CD8-positive, alpha-beta memory T cell (primary cell): ENCODE measurements at regions not wholly inside any gene's neighbourhood (a gene's known extent, or its start where the extent isn't known, plus 50 kb on each side); places are given as distances from the start of the nearest gene placed in this dataset.

Experiments
- CTCF ChIA-PET: fragments of 350-600 bp; sonication (Branson Sonifier 250); formaldehyde crosslinking; loops from one replicate; lab custom pipeline; 2021; ENCODE audit warnings: antibody characterized with exemption; lab: Charles Lee
- POLR2A ChIA-PET: fragments of 350-600 bp; sonication (Branson Sonifier 250); formaldehyde crosslinking; loops from one replicate; lab custom pipeline; 2021; ENCODE audit warnings: antibody characterized with exemption; lab: Charles Lee
- DNase-seq, 5 donors: peaks; one replicate each; pipeline versions ENCODE4 v3.0.0 to v3.0.0-alpha.2; 2020 to 2022; ENCODE audit warnings: mixed read lengths in 1 of 5
- H3K27ac ChIP-seq: one replicate; pipeline ENCODE4 v1.7.0; 2013; ENCODE audit warnings: low read depth, mild to moderate bottlenecking, low read length, moderate library complexity
- H3K27me3 ChIP-seq: 2 replicates; pipeline ENCODE4 v1.7.0; 2013; ENCODE audit warnings: low read length, mild to moderate bottlenecking; ENCODE audit not compliant: insufficient read depth, poor library complexity, severe bottlenecking
- H3K36me3 ChIP-seq: 2 replicates; pipeline ENCODE4 v1.7.0; 2013; ENCODE audit warnings: mild to moderate bottlenecking, low read length, moderate library complexity; ENCODE audit not compliant: insufficient read depth
- H3K4me1 ChIP-seq: 2 replicates; pipeline ENCODE4 v1.7.0; 2013; ENCODE audit warnings: mild to moderate bottlenecking, low read length, moderate library complexity; ENCODE audit not compliant: insufficient read depth
- H3K4me3 ChIP-seq: 2 replicates; pipeline ENCODE4 v1.7.0; 2013; ENCODE audit warnings: mild to moderate bottlenecking, low read length
- H3K9me3 ChIP-seq: 2 replicates; pipeline ENCODE4 v1.7.0; 2013; ENCODE audit warnings: mild to moderate bottlenecking, low read length
- H3K27ac Mint-ChIP-seq, 8 donors: one replicate each; pipeline ENCODE4 v1.8.0; 2020 to 2021; ENCODE audit warnings: mixed read lengths in 8 of 8, mild to moderate bottlenecking in 6 of 8, inconsistent platforms in 3 of 8, moderate library complexity in 3 of 8
- H3K27me3 Mint-ChIP-seq, 2 donors: one replicate each; pipeline ENCODE4 v1.8.0; 2020 to 2021; ENCODE audit warnings: mixed read lengths in 2 of 2, mild to moderate bottlenecking in 1 of 2, moderate library complexity in 1 of 2
- H3K36me3 Mint-ChIP-seq, 3 donors: one replicate each; pipeline ENCODE4 v1.8.0; 2020 to 2021; ENCODE audit warnings: mixed read lengths in 3 of 3, inconsistent platforms in 1 of 3, mild to moderate bottlenecking in 1 of 3
- H3K4me1 Mint-ChIP-seq, 3 donors: one replicate each; pipeline ENCODE4 v1.8.0; 2020 to 2021; ENCODE audit warnings: mixed read lengths in 3 of 3, inconsistent platforms in 1 of 3, mild to moderate bottlenecking in 1 of 3
- H3K4me3 Mint-ChIP-seq, 7 donors: one replicate each; pipeline ENCODE4 v1.8.0; 2020 to 2021; ENCODE audit warnings: mixed read lengths in 7 of 7, mild to moderate bottlenecking in 6 of 7, moderate library complexity in 4 of 7, inconsistent platforms in 2 of 7
- H3K9me3 Mint-ChIP-seq, 5 donors: one replicate each; pipeline ENCODE4 v1.8.0; 2020 to 2022; ENCODE audit warnings: mixed read lengths in 5 of 5, mild to moderate bottlenecking in 3 of 5, moderate library complexity in 2 of 5, inconsistent platforms in 1 of 5

- peaks cover 0 to 3% (median 0%) of the 10 kb centered on the region in 3 donors for H3K4me1 Mint-ChIP-seq
- H3K27ac Mint-ChIP-seq = peak overlapping the region in 1 of 8 donors; percentile 17
- no peak overlapping the region for H3K27ac ChIP-seq
- no peak for DNase-seq
- H3K4me3 Mint-ChIP-seq = no peak overlapping the region
- peaks cover 0 to 19% (median 2%) of the 10 kb centered on the region in 3 donors for H3K36me3 Mint-ChIP-seq
- H3K36me3 ChIP-seq = no peaks in the 10 kb centered on the region
- H3K4me3 ChIP-seq = no peak overlapping the region
- H3K4me1 ChIP-seq = no peaks in the 10 kb centered on the region
- H3K27me3 Mint-ChIP-seq = no peaks in the 10 kb centered on the region
- peaks cover 0 to 10% (median 0%) of the 10 kb centered on the region in 5 donors for H3K9me3 Mint-ChIP-seq
- H3K27me3 ChIP-seq = no peaks in the 10 kb centered on the region
- ChIA-PET POLR2A (no interaction called here), CTCF (no interaction called here)
- H3K9me3 ChIP-seq = no peaks in the 10 kb centered on the region
Measured at GRCh38 chr10:7015457-7015856, 395.4 kb downstream of the SFMBT2 start.

DNA sequence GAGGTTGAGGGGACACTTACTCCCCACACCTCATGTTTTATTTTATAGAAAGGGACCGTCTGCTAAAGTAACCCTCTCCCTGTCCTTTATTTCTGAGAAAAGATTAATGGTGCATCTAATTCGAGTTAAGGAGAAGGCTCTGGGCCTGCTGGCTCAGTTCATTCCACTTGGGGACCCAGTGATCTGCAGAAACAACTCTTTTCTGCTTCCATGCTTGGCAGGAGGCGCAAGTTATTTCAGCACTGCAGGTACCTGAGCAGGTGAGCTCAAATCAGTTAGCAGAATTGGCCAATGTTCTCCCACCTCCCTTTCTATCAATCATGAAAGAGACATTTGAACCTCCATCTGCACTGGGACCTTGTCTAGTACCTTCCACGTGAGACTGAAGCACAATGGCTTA, 396.1 kb downstream of the SFMBT2 start:
- CTCF ChIA-PET = no interaction called here

DNA sequence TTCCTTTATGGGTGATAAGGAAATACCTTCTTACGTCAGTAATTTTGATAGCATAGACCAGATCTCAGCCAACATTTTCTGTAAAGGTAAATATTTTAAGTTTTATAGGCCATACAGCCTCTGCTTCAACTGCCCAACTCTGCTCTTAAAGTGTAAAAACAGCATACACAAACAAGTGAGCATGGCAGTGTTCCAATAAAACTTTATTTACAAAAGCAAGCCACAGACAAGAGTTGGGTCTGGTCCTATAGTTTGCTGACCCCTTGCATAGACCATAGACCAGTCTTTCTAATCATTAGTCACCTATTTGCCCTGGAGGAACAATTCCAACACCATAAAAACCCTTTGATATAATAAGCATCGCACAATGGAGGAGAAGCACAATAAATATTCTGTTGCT, 398.8 kb downstream of the SFMBT2 start:
- Histone ChIP-seq H3K36me3 (no peaks in the 10 kb centered on the region), H3K4me3 (no peak overlapping the region), H3K27me3 (no peaks in the 10 kb centered on the region), H3K4me1 (no peaks in the 10 kb centered on the region), H3K9me3 (no peaks in the 10 kb centered on the region), H3K27ac (no peak overlapping the region)
- H3K4me1 Mint-ChIP-seq = peaks cover 0 to 3% (median 0%) of the 10 kb centered on the region in 3 donors
- no peak overlapping the region for H3K4me3 Mint-ChIP-seq
- H3K27ac Mint-ChIP-seq = no peak overlapping the region
- DNase-seq = no peak
- H3K27me3 Mint-ChIP-seq = no peaks in the 10 kb centered on the region
- H3K9me3 Mint-ChIP-seq = no peaks in the 10 kb centered on the region
- ChIA-PET CTCF (no interaction called here), POLR2A (interaction anchor here (0.6 kb wide), 1 partner anchor 813 kb away, joined by 3 read pairs; no protein-coding TSS in a partner anchor)
- H3K36me3 Mint-ChIP-seq = peaks cover 0 to 15% (median 4%) of the 10 kb centered on the region in 3 donors

More for the DNA sequence above, 396.1 kb downstream of the SFMBT2 start:
- no peaks in the 10 kb centered on the region for H3K9me3 ChIP-seq
- Mint-ChIP-seq H3K27me3 (no peaks in the 10 kb centered on the region), H3K9me3 (peaks cover 0 to 5% (median 0%) of the 10 kb centered on the region in 5 donors), H3K4me1 (peaks cover 0 to 3% (median 0%) of the 10 kb centered on the region in 3 donors), H3K27ac (no peak overlapping the region), H3K4me3 (no peak overlapping the region), H3K36me3 (peaks cover 0 to 16% (median 5%) of the 10 kb centered on the region in 3 donors)
- POLR2A ChIA-PET = no interaction called here
- H3K27me3 ChIP-seq = no peaks in the 10 kb centered on the region
- no peaks in the 10 kb centered on the region for H3K36me3 ChIP-seq
- H3K4me3 ChIP-seq = no peak overlapping the region
- H3K4me1 ChIP-seq = no peaks in the 10 kb centered on the region
- no peak for DNase-seq
- no peak overlapping the region for H3K27ac ChIP-seq

DNA sequence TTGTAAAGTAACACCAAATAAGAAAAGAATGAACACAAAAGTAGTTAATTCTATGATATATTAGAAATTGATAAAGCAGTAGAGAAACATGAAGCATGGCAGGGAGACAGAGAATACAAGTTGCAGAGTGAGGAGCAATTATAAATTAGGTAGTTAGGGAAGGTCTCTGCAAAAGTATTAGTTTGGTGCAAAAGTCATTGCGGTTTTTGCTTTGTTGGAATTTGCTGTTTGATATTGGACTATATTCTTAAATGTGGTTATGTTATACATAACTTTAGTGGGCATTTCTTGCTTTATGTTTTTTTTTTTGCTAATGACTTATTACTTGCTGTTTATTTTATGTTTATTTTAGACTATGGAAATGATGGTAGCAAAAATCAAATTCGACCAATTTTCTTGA, 402.2 kb downstream of the SFMBT2 start:
- no peak overlapping the region for H3K4me3 Mint-ChIP-seq
- peaks cover 15 to 16% (median 16%) of the 10 kb centered on the region in 3 donors for H3K4me1 Mint-ChIP-seq
- no peaks in the 10 kb centered on the region for H3K27me3 ChIP-seq
- no peaks in the 10 kb centered on the region for H3K27me3 Mint-ChIP-seq
- no peak for DNase-seq
- no peaks in the 10 kb centered on the region for H3K9me3 Mint-ChIP-seq
- CTCF ChIA-PET = no interaction called here
- POLR2A ChIA-PET = no interaction called here
- H3K36me3 ChIP-seq = no peaks in the 10 kb centered on the region
- H3K4me3 ChIP-seq = no peak overlapping the region
- H3K36me3 Mint-ChIP-seq = peaks cover 0 to 15% (median 4%) of the 10 kb centered on the region in 3 donors
- H3K27ac ChIP-seq = no peak overlapping the region
- no peaks in the 10 kb centered on the region for H3K4me1 ChIP-seq
- no peak overlapping the region for H3K27ac Mint-ChIP-seq
- H3K9me3 ChIP-seq = no peaks in the 10 kb centered on the region

GRCh38 chr10:7007600-7008190, 403.1 kb downstream of the SFMBT2 start:
- peaks cover 0 to 15% (median 4%) of the 10 kb centered on the region in 3 donors for H3K36me3 Mint-ChIP-seq
- DNase-seq = no peak
- H3K36me3 ChIP-seq = no peaks in the 10 kb centered on the region
- H3K27me3 Mint-ChIP-seq = no peaks in the 10 kb centered on the region
- no peaks in the 10 kb centered on the region for H3K9me3 ChIP-seq
- H3K27ac ChIP-seq = no peak overlapping the region
- no peak overlapping the region for H3K4me3 Mint-ChIP-seq
- no peak overlapping the region for H3K4me3 ChIP-seq
- H3K27ac Mint-ChIP-seq = no peak overlapping the region
- CTCF ChIA-PET = no interaction called here
- no peaks in the 10 kb centered on the region for H3K9me3 Mint-ChIP-seq
- peaks cover 16 to 19% (median 19%) of the 10 kb centered on the region in 3 donors for H3K4me1 Mint-ChIP-seq
- no peaks in the 10 kb centered on the region for H3K4me1 ChIP-seq
- H3K27me3 ChIP-seq = no peaks in the 10 kb centered on the region
- POLR2A ChIA-PET = no interaction called here

DNA sequence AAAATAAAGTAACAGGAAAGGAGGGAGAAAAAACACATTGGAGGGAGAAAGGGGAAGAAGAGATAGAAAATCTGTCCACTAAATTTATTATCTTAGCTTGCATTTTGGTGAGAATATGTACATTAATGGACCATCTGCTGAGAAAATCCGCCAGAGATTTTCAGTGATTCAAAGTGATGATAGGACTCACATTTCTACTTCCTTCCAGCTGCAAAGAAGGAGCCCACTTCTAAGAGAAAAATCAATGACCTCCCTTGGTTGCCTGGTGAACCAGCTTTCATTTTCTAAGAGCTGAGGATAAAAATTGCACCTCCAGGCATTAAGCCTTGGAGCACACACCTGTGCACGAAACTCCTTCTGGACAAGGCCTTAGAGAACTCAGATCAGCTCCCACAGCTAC, 404.3 kb downstream of the SFMBT2 start:
- Histone ChIP-seq H3K4me3 (no peak overlapping the region), H3K9me3 (no peaks in the 10 kb centered on the region), H3K27ac (no peak overlapping the region), H3K4me1 (no peaks in the 10 kb centered on the region), H3K36me3 (no peaks in the 10 kb centered on the region), H3K27me3 (no peaks in the 10 kb centered on the region)
- no peak for DNase-seq
- peaks cover 16 to 19% (median 19%) of the 10 kb centered on the region in 3 donors for H3K4me1 Mint-ChIP-seq
- H3K36me3 Mint-ChIP-seq = peaks cover 0 to 15% (median 4%) of the 10 kb centered on the region in 3 donors
- no peaks in the 10 kb centered on the region for H3K27me3 Mint-ChIP-seq
- CTCF ChIA-PET = no interaction called here
- POLR2A ChIA-PET = no interaction called here
- H3K4me3 Mint-ChIP-seq = no peak overlapping the region
- no peak overlapping the region for H3K27ac Mint-ChIP-seq
- no peaks in the 10 kb centered on the region for H3K9me3 Mint-ChIP-seq

GRCh38 chr10:7003831-7004395, 406.9 kb downstream of the SFMBT2 start:
- Mint-ChIP-seq H3K9me3 (no peaks in the 10 kb centered on the region), H3K27me3 (no peaks in the 10 kb centered on the region), H3K4me3 (peak overlapping the region in 1 of 7 donors; percentile 45), H3K4me1 (peaks cover 22 to 37% (median 30%) of the 10 kb centered on the region in 3 donors), H3K27ac (no peak overlapping the region), H3K36me3 (peaks cover 0 to 4% (median 0%) of the 10 kb centered on the region in 3 donors)
- H3K27ac ChIP-seq = no peak overlapping the region
- no peaks in the 10 kb centered on the region for H3K27me3 ChIP-seq
- DNase-seq = no peak
- no peak overlapping the region for H3K4me3 ChIP-seq
- POLR2A ChIA-PET = no interaction called here
- CTCF ChIA-PET = no interaction called here
- no peaks in the 10 kb centered on the region for H3K36me3 ChIP-seq
- H3K9me3 ChIP-seq = no peaks in the 10 kb centered on the region
- no peaks in the 10 kb centered on the region for H3K4me1 ChIP-seq

GRCh38 chr10:7000061-7000460, 410.8 kb downstream of the SFMBT2 start:
- no peaks in the 10 kb centered on the region for H3K9me3 ChIP-seq
- Mint-ChIP-seq H3K27me3 (peaks cover 0 to 2% of the 10 kb centered on the region in 2 donors), H3K9me3 (no peaks in the 10 kb centered on the region), H3K27ac (no peak overlapping the region), H3K4me1 (peaks cover 24 to 46% (median 34%) of the 10 kb centered on the region in 3 donors), H3K36me3 (no peaks in the 10 kb centered on the region), H3K4me3 (peak overlapping the region in 1 of 7 donors; percentile 40)
- no peak overlapping the region for H3K27ac ChIP-seq
- ChIA-PET CTCF (interaction anchor here (0.8 to 1.1 kb wide), 3 partner anchors 28 to 259 kb away, joined by 3 to 4 read pairs (median 3); no protein-coding TSS in a partner anchor), POLR2A (no interaction called here)
- no peak overlapping the region for H3K4me3 ChIP-seq
- no peaks in the 10 kb centered on the region for H3K4me1 ChIP-seq
- H3K27me3 ChIP-seq = no peaks in the 10 kb centered on the region
- H3K36me3 ChIP-seq = no peaks in the 10 kb centered on the region
- DNase-seq = peak in 1 of 5 donors; percentile 54
